ENCODE measurements at regions not wholly inside any gene's neighbourhood (a gene's known extent, or its start where the extent isn't known, plus 50 kb on each side); places are given as distances from the start of the nearest gene placed in this dataset.

DNA sequence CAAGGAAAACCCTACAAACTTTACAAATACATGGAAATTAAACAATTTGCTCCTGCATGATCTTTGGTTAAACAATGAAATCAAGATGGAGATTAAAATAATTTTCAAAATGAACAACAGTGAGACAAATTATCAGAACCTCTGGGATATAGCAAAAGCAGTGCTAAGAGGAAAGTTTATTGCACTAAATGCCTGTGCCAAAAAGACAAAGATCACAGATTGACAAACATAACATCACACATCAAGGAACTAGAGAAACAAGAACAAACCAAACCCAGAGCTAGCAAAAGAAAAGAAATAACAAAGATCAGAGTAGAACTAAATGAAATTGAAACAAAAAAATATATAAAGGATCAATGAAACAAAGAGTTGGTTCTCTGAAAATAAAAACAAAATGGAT lies 95.2 kb upstream of the FBXO11 start:
- no peak overlapping the region for H3K27ac ChIP-seq (ENCODE audit: low read depth, low read length)
- no peak overlapping the region for H2AFZ ChIP-seq (ENCODE audit: low read length)
- no peaks in the 10 kb centered on the region for H3K27me3 ChIP-seq (ENCODE audit: insufficient read depth, low read length)
- H3K4me2 ChIP-seq (ENCODE audit: insufficient read depth, low read length), result no peak overlapping the region
- no peaks in the 10 kb centered on the region for H4K20me1 ChIP-seq (ENCODE audit: insufficient read depth, low read length)
- H3K9me3 ChIP-seq (ENCODE audit: low read depth, low read length), result no peaks in the 10 kb centered on the region
- no peaks in the 10 kb centered on the region for H3K36me3 ChIP-seq (ENCODE audit: insufficient read depth, low read length)
- no peaks in the 10 kb centered on the region for H3K79me2 ChIP-seq (ENCODE audit: insufficient read depth, low read length)
- H3K4me1 ChIP-seq (ENCODE audit: insufficient read depth, low read length), result no peaks in the 10 kb centered on the region
- DNase-seq (ENCODE audit: insufficient read length, low spot score, missing footprints), result no peak
- TF ChIP-seq, protein P1, sequence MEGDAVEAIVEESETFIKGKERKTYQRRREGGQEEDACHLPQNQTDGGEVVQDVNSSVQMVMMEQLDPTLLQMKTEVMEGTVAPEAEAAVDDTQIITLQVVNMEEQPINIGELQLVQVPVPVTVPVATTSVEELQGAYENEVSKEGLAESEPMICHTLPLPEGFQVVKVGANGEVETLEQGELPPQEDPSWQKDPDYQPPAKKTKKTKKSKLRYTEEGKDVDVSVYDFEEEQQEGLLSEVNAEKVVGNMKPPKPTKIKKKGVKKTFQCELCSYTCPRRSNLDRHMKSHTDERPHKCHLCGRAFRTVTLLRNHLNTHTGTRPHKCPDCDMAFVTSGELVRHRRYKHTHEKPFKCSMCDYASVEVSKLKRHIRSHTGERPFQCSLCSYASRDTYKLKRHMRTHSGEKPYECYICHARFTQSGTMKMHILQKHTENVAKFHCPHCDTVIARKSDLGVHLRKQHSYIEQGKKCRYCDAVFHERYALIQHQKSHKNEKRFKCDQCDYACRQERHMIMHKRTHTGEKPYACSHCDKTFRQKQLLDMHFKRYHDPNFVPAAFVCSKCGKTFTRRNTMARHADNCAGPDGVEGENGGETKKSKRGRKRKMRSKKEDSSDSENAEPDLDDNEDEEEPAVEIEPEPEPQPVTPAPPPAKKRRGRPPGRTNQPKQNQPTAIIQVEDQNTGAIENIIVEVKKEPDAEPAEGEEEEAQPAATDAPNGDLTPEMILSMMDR (IDR thresholded peaks at IDR 0.05; ENCODE audit: extremely low read depth, low read depth, low read length), result no peak
- H3K4me3 ChIP-seq (ENCODE audit: insufficient read depth, low read length), result no peak overlapping the region

DNA sequence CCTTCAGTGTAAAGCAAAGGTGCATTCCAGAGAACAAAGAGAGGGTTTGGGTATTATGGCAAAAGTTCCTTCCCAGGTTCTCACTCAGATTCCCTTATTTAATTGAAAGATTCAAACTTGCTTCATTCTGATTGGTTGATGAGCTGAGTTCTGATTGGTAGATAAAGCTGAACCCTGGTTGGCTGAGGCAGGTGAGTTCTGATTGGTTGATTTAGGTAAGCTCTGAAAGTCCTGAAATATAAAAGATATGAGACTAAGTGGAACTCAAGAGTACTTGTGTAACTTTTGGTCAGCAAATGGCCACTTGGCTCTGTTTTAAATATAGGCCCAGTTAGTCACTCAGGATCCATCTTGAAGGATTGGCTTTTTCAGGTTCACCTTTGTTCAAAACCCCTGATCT lies 99.8 kb upstream of the FBXO11 start:
- H2AFZ ChIP-seq (ENCODE audit: low read length), result no peak overlapping the region
- no peak overlapping the region for H3K4me3 ChIP-seq (ENCODE audit: insufficient read depth, low read length)
- TF ChIP-seq, protein P1 (IDR thresholded peaks at IDR 0.05; ENCODE audit: extremely low read depth, low read depth, low read length), result no peak
- no peak overlapping the region for H3K4me2 ChIP-seq (ENCODE audit: insufficient read depth, low read length)
- no peak overlapping the region for H3K27ac ChIP-seq (ENCODE audit: low read depth, low read length)
- no peak for DNase-seq (ENCODE audit: insufficient read length, low spot score, missing footprints)
- H3K9me3 ChIP-seq (ENCODE audit: low read depth, low read length), result no peaks in the 10 kb centered on the region
- no peaks in the 10 kb centered on the region for H4K20me1 ChIP-seq (ENCODE audit: insufficient read depth, low read length)
- H3K27me3 ChIP-seq (ENCODE audit: insufficient read depth, low read length), result no peaks in the 10 kb centered on the region
- H3K79me2 ChIP-seq (ENCODE audit: insufficient read depth, low read length), result no peaks in the 10 kb centered on the region
- H3K36me3 ChIP-seq (ENCODE audit: insufficient read depth, low read length), result no peaks in the 10 kb centered on the region
- H3K4me1 ChIP-seq (ENCODE audit: insufficient read depth, low read length), result no peaks in the 10 kb centered on the region

DNA sequence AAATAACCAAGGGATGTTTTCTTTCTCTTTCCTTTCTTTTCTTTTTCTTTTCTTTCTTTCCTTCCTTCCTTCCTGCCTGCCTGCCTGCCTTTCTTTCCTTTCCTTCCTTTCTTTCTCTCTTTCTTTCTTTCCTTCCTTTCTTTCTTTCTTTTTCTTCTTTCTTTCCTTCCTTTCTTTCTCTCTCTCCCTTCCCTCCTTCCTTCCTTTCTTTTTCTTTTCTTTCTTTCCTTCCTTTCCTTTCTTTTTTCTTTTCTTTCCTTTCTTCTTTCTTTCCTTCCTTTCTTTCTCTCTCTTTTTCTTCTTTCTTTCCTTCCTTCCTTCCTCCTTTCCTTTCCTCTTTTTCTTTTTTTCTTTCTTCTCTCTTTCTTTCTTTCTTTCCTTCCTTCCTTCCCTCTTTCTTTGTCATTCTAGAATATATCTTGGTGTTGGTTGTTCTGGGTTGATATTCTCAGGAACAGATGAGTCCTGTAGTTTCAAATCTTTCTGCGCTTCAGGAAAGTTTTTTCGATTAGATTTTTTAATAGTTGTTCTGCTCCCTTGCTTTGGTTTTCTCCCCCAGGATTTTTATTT lies 101.5 kb upstream of the FBXO11 start:
- H3K9me3 ChIP-seq (ENCODE audit: low read depth, low read length), result no peaks in the 10 kb centered on the region
- H3K27ac ChIP-seq (ENCODE audit: low read depth, low read length), result no peak overlapping the region
- H4K20me1 ChIP-seq (ENCODE audit: insufficient read depth, low read length), result no peaks in the 10 kb centered on the region
- no peak overlapping the region for H3K4me3 ChIP-seq (ENCODE audit: insufficient read depth, low read length)
- TF ChIP-seq, protein P1 (IDR thresholded peaks at IDR 0.05; ENCODE audit: extremely low read depth, low read depth, low read length), result no peak
- H3K36me3 ChIP-seq (ENCODE audit: insufficient read depth, low read length), result no peaks in the 10 kb centered on the region
- H3K27me3 ChIP-seq (ENCODE audit: insufficient read depth, low read length), result no peaks in the 10 kb centered on the region
- H2AFZ ChIP-seq (ENCODE audit: low read length), result no peak overlapping the region
- no peaks in the 10 kb centered on the region for H3K79me2 ChIP-seq (ENCODE audit: insufficient read depth, low read length)
- H3K4me1 ChIP-seq (ENCODE audit: insufficient read depth, low read length), result no peaks in the 10 kb centered on the region
- H3K4me2 ChIP-seq (ENCODE audit: insufficient read depth, low read length), result no peak overlapping the region
- no peak for DNase-seq (ENCODE audit: insufficient read length, low spot score, missing footprints)

DNA sequence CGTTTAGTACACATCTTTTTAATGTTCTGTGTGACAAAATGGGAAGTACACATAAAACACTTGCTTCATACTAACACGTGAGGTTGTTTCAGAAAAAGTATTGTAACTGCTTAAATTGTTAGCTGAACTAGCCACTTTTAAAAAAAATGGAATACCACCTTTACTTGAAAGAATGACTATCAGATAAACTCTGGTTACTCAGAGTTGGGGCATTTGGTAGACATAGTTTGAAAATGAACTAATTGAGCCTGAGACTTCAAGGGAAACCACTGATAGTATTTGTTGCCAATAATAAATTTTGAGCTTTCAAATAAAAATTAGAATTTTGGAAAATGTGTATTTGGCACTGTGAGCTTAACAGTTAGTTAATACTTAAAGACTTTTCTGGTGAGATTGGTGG lies 103.0 kb upstream of the FBXO11 start:
- Histone ChIP-seq H2AFZ (ENCODE audit: low read length) (no peak overlapping the region), H4K20me1 (ENCODE audit: insufficient read depth, low read length) (no peaks in the 10 kb centered on the region), H3K4me3 (ENCODE audit: insufficient read depth, low read length) (no peak overlapping the region), H3K4me2 (ENCODE audit: insufficient read depth, low read length) (no peak overlapping the region), H3K9me3 (ENCODE audit: low read depth, low read length) (no peaks in the 10 kb centered on the region), H3K36me3 (ENCODE audit: insufficient read depth, low read length) (no peaks in the 10 kb centered on the region), H3K27me3 (ENCODE audit: insufficient read depth, low read length) (no peaks in the 10 kb centered on the region), H3K27ac (ENCODE audit: low read depth, low read length) (no peak overlapping the region), H3K4me1 (ENCODE audit: insufficient read depth, low read length) (no peaks in the 10 kb centered on the region), H3K79me2 (ENCODE audit: insufficient read depth, low read length) (no peaks in the 10 kb centered on the region)
- TF ChIP-seq, protein P1 (IDR thresholded peaks at IDR 0.05; ENCODE audit: extremely low read depth, low read depth, low read length), result no peak
- DNase-seq (ENCODE audit: insufficient read length, low spot score, missing footprints), result no peak

Measured in osteoblast (primary cell).